ENCODE measurements at regions not wholly inside any gene's neighbourhood (a gene's known extent, or its start where the extent isn't known, plus 50 kb on each side); places are given as distances from the start of the nearest gene placed in this dataset.

DNA sequence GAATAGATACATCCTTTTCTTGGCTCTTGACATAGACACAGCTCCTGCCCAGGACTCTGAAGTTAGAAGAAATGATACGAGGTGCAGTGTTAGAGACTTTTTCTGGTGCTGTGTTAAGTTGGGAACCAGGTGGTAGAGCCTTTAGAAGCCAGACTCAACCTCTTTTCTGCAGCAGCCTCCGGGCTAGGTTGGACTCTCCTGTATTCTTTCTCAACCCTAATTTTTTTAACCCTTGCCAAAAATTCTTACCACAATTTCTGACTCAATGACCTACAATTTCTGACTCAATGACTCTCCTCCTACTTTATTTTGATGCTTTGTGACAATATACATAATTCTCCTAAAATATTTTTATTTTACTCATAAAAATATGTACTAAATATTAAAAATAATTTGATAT lies 127.4 kb upstream of the PRL start:
- Histone ChIP-seq H3K4me1 (no peaks in the 10 kb centered on the region), H3K27me3 (no peaks in the 10 kb centered on the region), H3K36me3 (no peaks in the 10 kb centered on the region), H3K4me3 (ENCODE audit: low read depth, low read length) (no peak overlapping the region), H3K9me3 (no peaks in the 10 kb centered on the region)
- TF ChIP-seq CTCF (IDR thresholded peaks at IDR 0.05; ENCODE audit: low read depth, low read length) = no peak
- no peak for DNase-seq

GRCh38 chr6:22432060-22432459 lies 135.2 kb upstream of the PRL start:
- Histone ChIP-seq H3K36me3 (no peaks in the 10 kb centered on the region), H3K4me1 (no peaks in the 10 kb centered on the region; the same call in 1 of the 2 replicates), H3K9me3 (no peaks in the 10 kb centered on the region), H3K27me3 (no peaks in the 10 kb centered on the region), H3K4me3 (ENCODE audit: low read depth, low read length) (no peak overlapping the region)
- TF ChIP-seq CTCF (IDR thresholded peaks at IDR 0.05; ENCODE audit: low read depth, low read length) = no peak
- DNase-seq = no peak

DNA sequence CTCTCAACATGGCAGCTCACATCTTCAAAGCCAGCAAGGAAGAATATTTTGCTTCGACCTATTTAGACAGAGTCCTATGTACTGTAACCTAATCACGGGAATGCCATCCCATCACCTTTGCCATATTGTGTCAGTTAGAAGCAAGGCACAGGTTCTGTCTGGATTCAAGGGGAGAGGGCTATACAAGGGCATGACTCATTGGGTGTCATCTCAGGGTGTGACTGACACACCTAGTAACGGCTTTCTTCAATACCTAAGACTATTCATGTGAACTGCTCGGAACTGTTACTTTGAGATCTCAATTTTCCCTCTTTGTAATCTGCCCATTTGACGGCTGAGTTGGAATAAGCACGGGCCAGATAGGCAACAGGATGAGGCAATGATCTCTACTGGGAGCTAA lies 135.6 kb upstream of the HDGFL1 start:
- Histone ChIP-seq H3K36me3 (no peaks in the 10 kb centered on the region), H3K9me3 (no peaks in the 10 kb centered on the region), H3K4me3 (ENCODE audit: low read depth, low read length) (no peak overlapping the region), H3K4me1 (no peaks in the 10 kb centered on the region; the same call in 1 of the 2 replicates), H3K27me3 (no peaks in the 10 kb centered on the region)
- no peak for DNase-seq
- TF ChIP-seq CTCF (IDR thresholded peaks at IDR 0.05; ENCODE audit: low read depth, low read length) = no peak

DNA sequence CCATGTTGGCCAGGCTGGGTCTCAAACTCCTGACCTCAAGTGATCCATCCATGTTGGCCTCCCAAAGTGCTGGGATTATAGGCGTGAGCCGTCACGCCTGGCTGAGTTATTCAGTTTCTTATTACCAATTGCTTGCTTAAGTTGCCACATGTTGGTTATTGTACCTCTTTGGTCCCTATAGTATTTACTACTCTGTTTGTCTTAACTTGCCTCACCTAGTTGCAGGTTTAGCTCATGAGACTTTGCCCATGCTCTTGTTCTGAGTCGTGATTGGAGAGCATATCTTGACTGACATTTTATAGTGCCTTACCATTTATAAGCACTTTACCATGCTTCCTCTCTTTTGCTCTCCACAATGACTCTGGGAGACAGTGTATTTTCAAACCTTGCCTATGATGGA lies 134.2 kb upstream of the HDGFL1 start:
- no peak for DNase-seq
- Histone ChIP-seq H3K36me3 (no peaks in the 10 kb centered on the region), H3K4me1 (no peaks in the 10 kb centered on the region; the same call in 1 of the 2 replicates), H3K9me3 (no peaks in the 10 kb centered on the region), H3K27me3 (no peaks in the 10 kb centered on the region), H3K4me3 (ENCODE audit: low read depth, low read length) (no peak overlapping the region)
- TF ChIP-seq CTCF (IDR thresholded peaks at IDR 0.05; ENCODE audit: low read depth, low read length) = no peak

DNA sequence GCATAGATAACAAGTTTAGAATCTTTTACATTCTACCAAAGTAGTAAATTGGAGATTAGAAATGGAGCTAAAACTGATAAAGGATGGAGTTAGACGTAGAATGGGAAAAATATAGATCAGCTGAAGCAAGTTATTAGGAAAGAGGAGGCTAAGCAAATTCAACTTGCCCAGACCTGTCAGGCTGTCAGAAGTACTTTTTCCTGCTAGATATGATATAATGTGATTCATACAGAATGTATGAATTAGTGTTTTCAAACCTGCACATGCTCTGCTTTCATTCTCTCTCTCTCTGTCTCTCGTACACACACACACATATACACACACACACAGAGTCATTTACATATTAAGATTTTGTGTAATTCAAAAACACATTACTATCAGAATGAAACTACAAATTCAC lies 133.2 kb upstream of the HDGFL1 start:
- H3K27me3 ChIP-seq = no peaks in the 10 kb centered on the region
- H3K4me1 ChIP-seq = no peaks in the 10 kb centered on the region; the same call in 1 of the 2 replicates
- H3K4me3 ChIP-seq (ENCODE audit: low read depth, low read length) = no peak overlapping the region
- TF ChIP-seq CTCF (IDR thresholded peaks at IDR 0.05; ENCODE audit: low read depth, low read length) = no peak
- H3K9me3 ChIP-seq = no peaks in the 10 kb centered on the region
- no peak for DNase-seq
- H3K36me3 ChIP-seq = no peaks in the 10 kb centered on the region

- no peak for DNase-seq
- no peaks in the 10 kb centered on the region for H3K27me3 ChIP-seq
- TF ChIP-seq CTCF (IDR thresholded peaks at IDR 0.05; ENCODE audit: low read depth, low read length) = no peak
Measured at GRCh38 chr6:22437665-22438064, 131.7 kb upstream of the HDGFL1 start.

More at GRCh38 chr6:22437665-22438064, 131.7 kb upstream of the HDGFL1 start:
- H3K4me1 ChIP-seq = no peaks in the 10 kb centered on the region; the same call in 1 of the 2 replicates
- H3K9me3 ChIP-seq = no peaks in the 10 kb centered on the region
- no peaks in the 10 kb centered on the region for H3K36me3 ChIP-seq
- no peak overlapping the region for H3K4me3 ChIP-seq (ENCODE audit: low read depth, low read length)
